Duodenal mucosa (tissue), 2 donors: ENCODE measurements at regions not wholly inside any gene's neighbourhood (a gene's known extent, or its start where the extent isn't known, plus 50 kb on each side); places are given as distances from the start of the nearest gene placed in this dataset.
"Not testable (repeated sequence)": the region's sequence is repeated elsewhere in the genome, so short reads cannot be mapped to it uniquely, and the experiment has no call there.

Experiments used
- H3K27ac ChIP-seq: one replicate; pipeline ENCODE4 v1.7.0; 2013; ENCODE audit warnings: low read depth, low read length
- H3K27me3 ChIP-seq, 2 donors: one replicate each; pipeline ENCODE4 v1.7.0; 2013; ENCODE audit warnings: low read length in 2 of 2, control low read depth in 1 of 2; ENCODE audit not compliant: insufficient read depth in 2 of 2, control insufficient read depth in 1 of 2
- H3K36me3 ChIP-seq, 2 donors: one replicate each; pipeline ENCODE4 v1.7.0; 2013; ENCODE audit warnings: low read length in 2 of 2, control low read depth in 1 of 2; ENCODE audit not compliant: insufficient read depth in 2 of 2, control insufficient read depth in 1 of 2
- H3K4me1 ChIP-seq, 2 donors: one replicate each; pipeline ENCODE4 v1.7.0; 2013; ENCODE audit warnings: low read length in 2 of 2, control low read depth in 1 of 2; ENCODE audit not compliant: insufficient read depth in 2 of 2, control insufficient read depth in 1 of 2
- H3K4me3 ChIP-seq, 2 donors: one replicate each; pipeline ENCODE4 v1.7.0; 2013; ENCODE audit warnings: low read length in 2 of 2, low read depth in 1 of 2
- H3K9ac ChIP-seq, 2 donors: one replicate each; pipeline ENCODE4 v1.7.0; 2013; ENCODE audit warnings: low read length in 2 of 2, low read depth in 1 of 2
- H3K9me3 ChIP-seq, 2 donors: one replicate each; pipeline ENCODE4 v1.7.0; 2013; ENCODE audit warnings: low read length in 2 of 2, control low read depth in 1 of 2; ENCODE audit not compliant: control insufficient read depth in 1 of 2

DNA sequence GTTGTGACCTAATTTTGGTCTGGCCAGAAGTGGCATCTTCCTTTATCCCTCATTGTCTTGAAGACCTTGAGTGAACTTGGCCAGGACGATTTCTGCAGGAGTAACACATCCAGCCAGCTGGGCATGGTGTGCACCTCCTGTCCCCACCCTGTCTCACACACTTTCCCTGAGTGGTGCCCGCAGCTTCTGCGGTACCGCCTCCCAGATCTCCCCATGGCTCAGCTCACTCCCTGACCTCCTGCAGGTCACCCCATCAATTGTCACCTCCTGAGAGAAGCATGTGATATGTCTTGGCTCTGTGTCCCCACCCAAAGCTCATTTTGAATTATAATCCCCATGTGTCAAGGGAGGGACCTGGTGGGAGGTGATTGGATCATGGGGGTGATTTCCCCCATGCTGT lies 50.2 kb upstream of the TP53I11 start:
- no peaks in the 10 kb centered on the region for H3K4me1 ChIP-seq
- H3K9ac ChIP-seq, result no peak overlapping the region
- no peak overlapping the region for H3K4me3 ChIP-seq
- no peaks in the 10 kb centered on the region for H3K36me3 ChIP-seq
- no peaks in the 10 kb centered on the region for H3K27me3 ChIP-seq
- no peak overlapping the region for H3K27ac ChIP-seq
- no peaks in the 10 kb centered on the region for H3K9me3 ChIP-seq

GRCh38 chr11:45001466-45002165 lies 50.9 kb upstream of the TP53I11 start:
- Histone ChIP-seq H3K4me3 (no peak overlapping the region), H3K27ac (no peak overlapping the region)

GRCh38 chr11:45005106-45005505 lies 54.4 kb upstream of the TP53I11 start:
- no peaks in the 10 kb centered on the region for H3K36me3 ChIP-seq
- H3K27ac ChIP-seq, result no peak overlapping the region
- no peak overlapping the region for H3K4me3 ChIP-seq
- no peaks in the 10 kb centered on the region for H3K27me3 ChIP-seq
- no peaks in the 10 kb centered on the region for H3K4me1 ChIP-seq
- no peaks in the 10 kb centered on the region for H3K9me3 ChIP-seq
- H3K9ac ChIP-seq, result no peak overlapping the region

More at GRCh38 chr11:45001466-45002165, 50.9 kb upstream of the TP53I11 start:
- Histone ChIP-seq H3K36me3 (no peaks in the 10 kb centered on the region), H3K9me3 (no peaks in the 10 kb centered on the region), H3K27me3 (no peaks in the 10 kb centered on the region), H3K9ac (no peak overlapping the region), H3K4me1 (no peaks in the 10 kb centered on the region)

DNA sequence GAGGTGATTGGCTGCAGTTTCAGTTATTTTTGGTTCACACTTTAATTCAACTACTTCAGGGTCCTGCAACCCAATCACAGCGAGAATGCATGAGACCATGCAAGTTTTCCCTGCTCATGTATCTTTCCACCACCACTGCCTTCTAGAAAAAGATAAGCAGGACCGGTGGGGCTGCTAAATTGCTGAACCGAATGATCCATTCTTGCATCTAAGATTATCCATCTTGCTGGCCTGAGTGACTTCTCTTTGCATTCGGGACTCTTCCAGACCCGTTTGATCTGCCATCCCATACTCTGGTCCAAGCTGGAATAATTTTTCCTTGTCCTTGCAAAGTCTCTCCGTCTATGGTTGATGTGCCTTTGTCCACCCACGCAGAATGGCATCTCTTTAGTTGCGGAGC lies 56.3 kb upstream of the TP53I11 start:
- Histone ChIP-seq H3K4me1 (no peaks in the 10 kb centered on the region), H3K9ac (no peak overlapping the region), H3K9me3 (no peaks in the 10 kb centered on the region), H3K36me3 (no peaks in the 10 kb centered on the region), H3K4me3 (no peak overlapping the region), H3K27me3 (no peaks in the 10 kb centered on the region), H3K27ac (no peak overlapping the region)

DNA sequence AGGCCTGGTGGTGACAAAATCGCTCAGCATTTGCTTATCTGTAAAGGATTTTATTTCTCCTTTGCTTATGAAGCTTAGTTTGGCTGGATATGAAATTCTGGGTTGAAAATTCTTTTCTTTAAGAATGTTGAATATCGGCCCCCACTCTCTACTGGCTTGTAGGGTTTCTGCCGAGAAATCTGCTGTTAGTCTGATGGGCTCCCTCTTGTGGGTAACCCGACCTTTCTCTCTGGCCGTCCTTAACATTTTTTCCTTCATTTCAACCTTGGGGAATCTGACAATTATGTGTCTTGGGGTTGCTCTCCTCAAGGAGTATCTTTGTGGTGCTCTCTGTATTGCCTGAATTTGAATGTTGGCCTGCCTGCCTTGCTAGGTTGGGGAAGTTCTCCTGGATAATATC lies 65.3 kb upstream of the TP53I11 start:
- not testable (repeated sequence) for H3K9ac ChIP-seq, H3K36me3 ChIP-seq, H3K4me1 ChIP-seq, H3K27me3 ChIP-seq, H3K27ac ChIP-seq, H3K4me3 ChIP-seq, H3K9me3 ChIP-seq

DNA sequence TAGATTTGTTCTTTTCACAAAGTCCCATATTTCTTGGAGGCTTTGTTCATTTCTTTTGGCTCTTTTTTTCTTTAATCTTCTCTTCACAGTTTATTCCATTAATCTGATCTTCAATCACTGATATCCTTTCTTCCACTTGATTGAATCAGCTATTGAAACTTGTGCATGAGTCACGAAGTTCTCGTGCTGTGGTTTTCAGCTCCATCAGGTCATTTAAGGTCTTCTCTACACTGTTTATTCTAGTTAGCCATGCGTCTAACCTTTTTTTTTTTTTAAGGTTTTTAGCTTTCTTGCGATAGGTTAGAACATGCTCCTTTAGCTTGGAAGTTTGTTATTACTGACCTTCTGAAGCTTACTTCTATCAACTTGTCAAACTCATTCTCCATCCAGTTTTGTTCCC lies 65.8 kb upstream of the TP53I11 start:
- H3K27ac ChIP-seq, H3K36me3 ChIP-seq: not testable (repeated sequence)

GRCh38 chr11:45017329-45017728 lies 66.6 kb upstream of the TP53I11 start:
- Histone ChIP-seq H3K9me3 (no peaks in the 10 kb centered on the region), H3K27me3 (peaks cover 0 to 2% of the 10 kb centered on the region in 2 donors), H3K36me3 (no peaks in the 10 kb centered on the region), H3K9ac (no peak overlapping the region), H3K27ac (no peak overlapping the region), H3K4me1 (peaks cover 9 to 10% of the 10 kb centered on the region in 2 donors), H3K4me3 (no peak overlapping the region)

More for the DNA sequence above, 65.8 kb upstream of the TP53I11 start:
- not testable (repeated sequence) for H3K9ac ChIP-seq, H3K4me3 ChIP-seq, H3K4me1 ChIP-seq, H3K9me3 ChIP-seq, H3K27me3 ChIP-seq

GRCh38 chr11:45021001-45021400 lies 70.3 kb upstream of the TP53I11 start:
- Histone ChIP-seq H3K4me3 (no peak overlapping the region), H3K36me3 (no peaks in the 10 kb centered on the region), H3K9ac (no peak overlapping the region), H3K27ac (no peak overlapping the region), H3K27me3 (peaks cover 0 to 2% of the 10 kb centered on the region in 2 donors), H3K9me3 (no peaks in the 10 kb centered on the region), H3K4me1 (peaks cover 9 to 17% of the 10 kb centered on the region in 2 donors)

- Histone ChIP-seq H3K36me3 (no peaks in the 10 kb centered on the region), H3K27me3 (peaks cover 0 to 2% of the 10 kb centered on the region in 2 donors), H3K27ac (no peak overlapping the region), H3K4me3 (no peak overlapping the region), H3K9ac (no peak overlapping the region), H3K4me1 (peaks cover 9 to 17% of the 10 kb centered on the region in 2 donors), H3K9me3 (no peaks in the 10 kb centered on the region)
Observed at GRCh38 chr11:45021692-45022141, 71.0 kb upstream of the TP53I11 start.

DNA sequence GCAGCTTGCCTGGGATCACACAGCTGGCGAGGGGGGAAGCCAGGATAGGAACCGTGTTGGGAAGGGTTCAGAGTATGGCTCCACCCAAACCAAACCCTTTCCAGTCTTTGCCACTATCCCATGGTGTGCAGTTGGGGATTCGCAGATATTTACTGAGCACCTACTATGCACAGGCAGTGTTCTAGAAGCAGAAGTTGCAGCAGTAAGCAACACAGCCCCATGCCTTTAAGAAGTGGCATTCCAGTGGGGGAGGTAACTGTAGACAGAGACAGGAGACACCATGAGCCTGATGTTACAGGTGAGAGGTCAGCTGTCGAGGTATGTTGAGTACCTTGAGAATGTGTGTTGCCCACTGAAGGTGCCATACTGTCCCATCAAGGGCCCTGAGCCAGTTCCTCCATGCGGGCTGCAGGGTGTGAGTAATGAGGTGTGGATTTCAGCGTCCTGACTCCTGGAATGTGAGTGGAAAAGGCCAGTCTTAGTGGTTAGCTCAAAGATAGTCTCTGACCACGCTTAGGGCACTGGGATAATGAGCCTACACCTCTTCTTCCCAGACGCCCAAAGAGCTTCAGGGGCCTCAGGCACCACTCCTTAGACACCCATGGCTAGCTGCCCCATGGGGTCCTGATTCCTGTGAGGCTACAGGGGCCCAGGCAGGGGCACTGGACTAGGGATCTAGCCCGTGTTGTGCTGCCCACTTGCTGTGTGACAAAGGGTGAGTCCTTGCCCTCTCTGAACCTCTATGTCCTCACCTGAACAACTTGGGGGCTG lies 71.8 kb upstream of the TP53I11 start:
- Histone ChIP-seq H3K9me3 (no peaks in the 10 kb centered on the region), H3K36me3 (no peaks in the 10 kb centered on the region), H3K27me3 (peaks cover 0 to 2% of the 10 kb centered on the region in 2 donors), H3K9ac (no peak overlapping the region), H3K4me3 (no peak overlapping the region), H3K27ac (no peak overlapping the region), H3K4me1 (peaks cover 9 to 17% of the 10 kb centered on the region in 2 donors)
